Neural cell (in vitro differentiated cells): ENCODE measurements at regions not wholly inside any gene's neighbourhood (a gene's known extent, or its start where the extent isn't known, plus 50 kb on each side); places are given as distances from the start of the nearest gene placed in this dataset.

Experiments used
- H2AFZ ChIP-seq: fragments of 200-600, 300-800 bp; sonication (generic), shearing (Covaris generic); 2 replicates; pipeline ENCODE4 v1.6.0; 2014; ENCODE audit warnings: low read depth, mild to moderate bottlenecking, antibody characterized with exemption, low read length, moderate library complexity
- H3F3A ChIP-seq: fragments of 200-600 bp; shearing (Covaris generic); 2 replicates; pipeline ENCODE4 v1.6.1; 2016; ENCODE audit warnings: mild to moderate bottlenecking, moderate library complexity, mixed read lengths, antibody characterized with exemption, low read length; ENCODE audit not compliant: insufficient read depth, poor library complexity, severe bottlenecking
- H3K27ac ChIP-seq: fragments of 200-600, 300-800 bp; sonication (generic), shearing (Covaris generic); 2 replicates; pipeline ENCODE4 v1.5.1; 2014; ENCODE audit warnings: mild to moderate bottlenecking, low read length, moderate library complexity
- H3K27me3 ChIP-seq: fragments of 300-800, 200-600 bp; sonication (generic), shearing (Covaris generic); 2 replicates; pipeline ENCODE4 v1.6.0; 2014; ENCODE audit warnings: mild to moderate bottlenecking, low read depth, low read length, moderate library complexity; ENCODE audit not compliant: insufficient read depth
- H3K36me3 ChIP-seq: fragments of 300-800, 200-600 bp; sonication (generic), shearing (Covaris generic); 2 replicates; pipeline ENCODE4 v1.5.1; 2014; ENCODE audit warnings: mild to moderate bottlenecking, antibody characterized with exemption, low read length, moderate library complexity; ENCODE audit not compliant: insufficient read depth
- H3K4me2 ChIP-seq: fragments of 300-800, 200-600 bp; sonication (generic), shearing (Covaris generic); 2 replicates; pipeline ENCODE4 v1.6.0; 2014; ENCODE audit warnings: mild to moderate bottlenecking, low read length
- H3K4me3 ChIP-seq: fragments of 300-800, 200-600 bp; sonication (generic), shearing (Covaris generic); 2 replicates; pipeline ENCODE4 v1.5.1; 2014; ENCODE audit warnings: mild to moderate bottlenecking, low read length, moderate library complexity
- H3K79me2 ChIP-seq: fragments of 200-600 bp; shearing (Covaris generic); replicated peaks from 2 replicates; pipeline ENCODE4 v1.6.0; 2014; ENCODE audit warnings: mild to moderate bottlenecking, low read length, moderate library complexity; ENCODE audit not compliant: insufficient read depth
- H3K9ac ChIP-seq: fragments of 300-800, 200-600 bp; sonication (generic), shearing (Covaris generic); 2 replicates; pipeline ENCODE4 v1.6.1; 2016; ENCODE audit warnings: mild to moderate bottlenecking, low read length, mixed read lengths
- H3K9me2 ChIP-seq: fragments of 200-600 bp; shearing (Covaris generic); 2 replicates; pipeline ENCODE4 v1.6.1; 2016; ENCODE audit warnings: mild to moderate bottlenecking, low read length, mixed read lengths; ENCODE audit not compliant: insufficient read depth
- H3K9me3 ChIP-seq: fragments of 200-600, 300-800 bp; sonication (generic), shearing (Covaris generic); 2 replicates; pipeline ENCODE4 v1.6.1; 2016; ENCODE audit warnings: mild to moderate bottlenecking, mixed run types, low read length, moderate library complexity, mixed read lengths
- H4K20me1 ChIP-seq: fragments of 200-600 bp; shearing (Covaris generic); 2 replicates; pipeline ENCODE4 v1.6.1; 2016; ENCODE audit warnings: mild to moderate bottlenecking, mixed run types; ENCODE audit not compliant: insufficient read depth
- EP300 ChIP-seq: fragments of 450-650 bp; conservative IDR thresholded peaks from 2 replicates; pipeline ENCODE4 v1.6.1; 2014; ENCODE audit warnings: antibody characterized with exemption, mild to moderate bottlenecking, moderate library complexity; ENCODE audit not compliant: poor library complexity, severe bottlenecking
- EZH2 ChIP-seq: fragments of 200-600, 300-800 bp; shearing (Covaris generic), sonication (generic); IDR thresholded peaks from 2 replicates; pipeline ENCODE4 v1.6.1; 2014; ENCODE audit warnings: antibody characterized with exemption, low read length, borderline replicate concordance, mild to moderate bottlenecking; ENCODE audit not compliant: insufficient read depth, poor library complexity, severe bottlenecking
- MXI1 ChIP-seq: fragments of 450-650 bp; conservative IDR thresholded peaks from 2 replicates; pipeline ENCODE4 v1.6.1; 2014; ENCODE audit warnings: antibody characterized with exemption, mild to moderate bottlenecking; ENCODE audit not compliant: poor library complexity, severe bottlenecking
- POLR2AphosphoS5 ChIP-seq: IDR thresholded peaks from 2 replicates; pipeline ENCODE4 v1.6.1; 2012
- RAD21 ChIP-seq: fragments of 450-650 bp; conservative IDR thresholded peaks from 2 replicates; pipeline ENCODE4 v1.6.1; 2014; ENCODE audit warnings: antibody characterized with exemption, mild to moderate bottlenecking, moderate library complexity
- REST ChIP-seq: IDR thresholded peaks from 2 replicates; pipeline ENCODE4 v1.6.1; 2012; ENCODE audit warnings: borderline replicate concordance
- SMC3 ChIP-seq: fragments of 450-650 bp; conservative IDR thresholded peaks from 2 replicates; pipeline ENCODE4 v1.6.1; 2014; ENCODE audit warnings: antibody characterized with exemption, mild to moderate bottlenecking, moderate library complexity; ENCODE audit not compliant: poor library complexity
- TAF1 ChIP-seq: IDR thresholded peaks from 2 replicates; pipeline ENCODE4 v1.6.1; 2012; ENCODE audit warnings: low read depth
- TF ChIP-seq, protein P1 (sequence below): fragments of 450-650 bp; IDR thresholded peaks from 2 replicates; pipeline ENCODE4 v1.5.1; 2014; ENCODE audit warnings: antibody characterized with exemption, mild to moderate bottlenecking, moderate library complexity; ENCODE audit not compliant: poor library complexity, severe bottlenecking

DNA sequence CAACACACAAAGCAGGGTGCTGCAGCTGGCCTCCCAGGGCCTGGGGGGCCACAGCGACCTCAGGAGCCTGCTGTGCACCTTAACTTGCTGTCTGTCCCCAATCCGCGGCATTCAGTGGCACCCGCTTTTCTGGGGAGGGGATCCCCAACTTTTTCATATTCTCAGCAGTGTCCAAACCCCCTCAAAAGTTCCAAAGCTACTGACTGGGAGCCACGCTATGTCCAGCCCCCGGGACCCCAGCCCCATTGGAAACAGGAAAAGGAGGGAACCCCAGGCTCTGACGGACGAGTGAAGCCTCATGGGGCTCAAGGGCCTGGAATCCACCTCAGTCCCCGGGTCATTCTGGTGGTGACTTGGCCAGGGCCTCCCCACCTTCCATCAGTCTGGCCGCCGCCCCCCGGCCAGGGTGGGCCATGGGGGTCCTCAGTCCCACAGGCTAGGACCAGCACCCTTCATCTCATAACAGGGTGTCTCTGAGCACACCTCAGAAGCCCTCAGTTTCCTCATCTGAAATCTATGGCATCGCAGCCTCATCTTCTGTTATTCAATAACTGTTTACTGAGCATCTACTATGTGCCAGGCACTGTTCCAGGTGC, 127.3 kb downstream of the NCOR2 start:
- Histone ChIP-seq H3K79me2 (no peaks in the 10 kb centered on the region), H3F3A (peaks cover 13% of the 10 kb centered on the region), H3K4me2 (no peak overlapping the region), H3K4me3 (no peak overlapping the region), H3K9me3 (no peaks in the 10 kb centered on the region), H3K9ac (no peak overlapping the region), H3K36me3 (no peaks in the 10 kb centered on the region), H4K20me1 (no peaks in the 10 kb centered on the region), H3K27me3 (no peaks in the 10 kb centered on the region), H3K9me2 (no peaks in the 10 kb centered on the region), H3K27ac (no peak overlapping the region), H2AFZ (no peak overlapping the region)
- TF ChIP-seq REST (no peak), SMC3 (no peak), RAD21 (no peak), TAF1 (no peak), POLR2AphosphoS5 (no peak), EP300 (no peak), MXI1 (no peak), EZH2 (no peak)
- TF ChIP-seq, protein P1, sequence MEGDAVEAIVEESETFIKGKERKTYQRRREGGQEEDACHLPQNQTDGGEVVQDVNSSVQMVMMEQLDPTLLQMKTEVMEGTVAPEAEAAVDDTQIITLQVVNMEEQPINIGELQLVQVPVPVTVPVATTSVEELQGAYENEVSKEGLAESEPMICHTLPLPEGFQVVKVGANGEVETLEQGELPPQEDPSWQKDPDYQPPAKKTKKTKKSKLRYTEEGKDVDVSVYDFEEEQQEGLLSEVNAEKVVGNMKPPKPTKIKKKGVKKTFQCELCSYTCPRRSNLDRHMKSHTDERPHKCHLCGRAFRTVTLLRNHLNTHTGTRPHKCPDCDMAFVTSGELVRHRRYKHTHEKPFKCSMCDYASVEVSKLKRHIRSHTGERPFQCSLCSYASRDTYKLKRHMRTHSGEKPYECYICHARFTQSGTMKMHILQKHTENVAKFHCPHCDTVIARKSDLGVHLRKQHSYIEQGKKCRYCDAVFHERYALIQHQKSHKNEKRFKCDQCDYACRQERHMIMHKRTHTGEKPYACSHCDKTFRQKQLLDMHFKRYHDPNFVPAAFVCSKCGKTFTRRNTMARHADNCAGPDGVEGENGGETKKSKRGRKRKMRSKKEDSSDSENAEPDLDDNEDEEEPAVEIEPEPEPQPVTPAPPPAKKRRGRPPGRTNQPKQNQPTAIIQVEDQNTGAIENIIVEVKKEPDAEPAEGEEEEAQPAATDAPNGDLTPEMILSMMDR, result no peak

DNA sequence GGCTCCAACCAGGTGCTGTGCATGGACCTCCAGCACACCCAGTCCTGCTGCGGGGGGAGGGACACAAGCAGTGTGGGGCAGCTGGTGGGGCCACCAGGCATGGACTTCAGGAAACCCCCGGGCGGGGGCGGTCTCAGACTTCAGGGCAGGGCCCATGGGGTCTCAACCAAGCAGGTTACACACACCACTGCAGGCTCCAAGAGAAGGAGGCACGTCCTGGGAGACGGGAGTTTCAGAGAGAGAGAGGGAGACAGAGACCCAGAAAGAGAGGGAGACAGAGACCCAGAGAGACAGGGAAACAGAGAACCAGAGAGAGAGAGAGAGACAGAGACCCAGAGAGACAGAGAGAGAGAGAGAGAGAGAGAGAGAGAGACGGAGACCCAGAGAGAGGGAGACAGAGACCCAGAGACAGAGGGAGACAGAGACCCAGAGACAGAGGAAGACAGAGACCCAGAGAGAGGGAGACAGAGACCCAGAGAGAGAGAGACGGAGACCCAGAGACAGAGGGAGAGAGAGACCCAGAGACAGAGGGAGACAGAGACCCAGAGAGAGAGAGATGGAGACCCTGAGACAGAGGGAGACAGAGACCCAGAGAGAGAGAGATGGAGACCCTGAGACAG, 128.9 kb downstream of the NCOR2 start:
- H3F3A ChIP-seq, result peaks cover 13% of the 10 kb centered on the region
- no peaks in the 10 kb centered on the region for H3K9me2 ChIP-seq
- no peaks in the 10 kb centered on the region for H3K36me3 ChIP-seq
- H3K9ac ChIP-seq, result no peak overlapping the region
- H3K9me3 ChIP-seq, result no peaks in the 10 kb centered on the region
- H3K79me2 ChIP-seq, result no peaks in the 10 kb centered on the region
- H2AFZ ChIP-seq, result no peak overlapping the region
- no peaks in the 10 kb centered on the region for H3K27me3 ChIP-seq
- H3K4me3 ChIP-seq, result no peak overlapping the region
- H3K4me2 ChIP-seq, result no peak overlapping the region
- H4K20me1 ChIP-seq, result no peaks in the 10 kb centered on the region
- H3K27ac ChIP-seq, result no peak overlapping the region
- TF ChIP-seq EP300 (no peak), TAF1 (no peak), RAD21 (no peak), EZH2 (no peak), REST (no peak), MXI1 (no peak), SMC3 (no peak), POLR2AphosphoS5 (no peak)
- TF ChIP-seq, protein P1, result no peak
